ENCODE measurements at regions not wholly inside any gene's neighbourhood (a gene's known extent, or its start where the extent isn't known, plus 50 kb on each side); places are given as distances from the start of the nearest gene placed in this dataset.
"Not testable (repeated sequence)": the region's sequence is repeated elsewhere in the genome, so short reads cannot be mapped to it uniquely, and the experiment has no call there.

GRCh38 chr2:129467941-129468340, 511.5 kb upstream of the RAB6C start:
- DNase-seq, result no peak

DNA sequence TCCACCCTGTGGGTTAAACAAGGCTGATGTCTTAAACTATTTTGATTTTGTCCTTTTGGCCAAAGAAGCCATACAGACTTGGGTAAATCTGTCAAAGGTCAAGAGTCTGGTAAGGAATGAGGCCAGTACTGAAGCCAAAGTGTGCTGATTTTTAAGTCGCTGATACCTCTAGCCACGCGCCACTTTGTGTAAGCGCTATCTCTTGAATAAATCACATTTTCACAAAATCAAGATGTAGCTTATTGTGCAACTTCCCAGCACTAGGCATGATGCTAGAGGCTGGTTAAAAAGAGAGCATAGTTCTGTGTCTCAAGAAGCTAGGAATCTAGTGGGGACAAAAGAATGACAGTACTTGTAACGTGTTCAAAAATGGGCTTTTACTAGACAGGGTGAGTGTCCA, 510.6 kb upstream of the RAB6C start:
- DNase-seq, result no peak

GRCh38 chr2:129469389-129469788, 510.1 kb upstream of the RAB6C start:
- DNase-seq, result no peak

GRCh38 chr2:129469871-129470270, 509.6 kb upstream of the RAB6C start:
- no peak for DNase-seq

DNA sequence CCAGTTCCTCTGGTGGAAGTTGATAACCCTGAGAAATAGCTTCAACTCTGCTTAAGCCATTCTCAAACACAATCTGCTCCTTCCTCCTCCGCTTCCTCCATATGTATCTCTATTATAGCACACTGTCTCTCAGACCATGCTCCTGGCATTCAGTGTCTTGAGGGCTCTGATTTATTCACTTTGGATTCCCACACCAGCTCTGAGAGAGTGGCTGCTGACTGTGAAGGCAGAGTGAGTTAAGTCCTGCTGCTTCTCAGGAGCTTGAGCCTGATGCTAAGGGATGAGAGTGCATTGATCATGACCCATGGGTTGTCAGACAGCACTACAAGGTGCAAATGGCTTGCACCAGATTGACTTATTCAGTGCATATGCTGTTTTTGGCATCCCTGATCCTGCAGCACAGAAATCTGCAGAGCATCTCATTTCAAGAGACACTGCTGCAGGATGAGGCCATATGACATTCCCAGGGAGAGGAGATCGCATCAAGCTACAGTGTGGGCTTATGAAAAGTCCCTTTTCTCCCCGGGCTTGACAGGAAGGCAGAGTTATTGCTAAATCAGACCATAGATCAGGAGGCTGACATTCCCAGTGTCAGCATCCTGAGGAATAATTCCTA, 500.5 kb upstream of the RAB6C start:
- DNase-seq, result no peak

DNA sequence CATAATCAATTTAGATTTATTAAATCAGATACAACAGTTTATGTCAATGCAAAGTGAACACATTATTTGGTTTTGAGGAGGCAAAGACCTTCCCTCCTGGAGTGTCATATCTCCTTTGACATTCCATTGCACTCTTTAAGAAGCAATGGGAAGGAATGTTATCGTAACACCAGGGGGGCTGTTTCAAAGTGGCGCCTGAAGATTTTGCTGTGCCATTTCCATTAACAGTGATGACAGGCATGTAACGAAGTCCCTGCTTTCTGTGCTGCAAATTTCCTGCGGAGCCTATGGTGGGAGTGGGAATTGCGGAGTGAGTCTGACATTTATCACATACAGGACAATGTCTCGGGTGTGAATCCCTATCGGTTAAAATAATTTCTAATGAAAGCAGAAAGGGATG, 499.6 kb upstream of the RAB6C start:
- no peak for DNase-seq

DNA sequence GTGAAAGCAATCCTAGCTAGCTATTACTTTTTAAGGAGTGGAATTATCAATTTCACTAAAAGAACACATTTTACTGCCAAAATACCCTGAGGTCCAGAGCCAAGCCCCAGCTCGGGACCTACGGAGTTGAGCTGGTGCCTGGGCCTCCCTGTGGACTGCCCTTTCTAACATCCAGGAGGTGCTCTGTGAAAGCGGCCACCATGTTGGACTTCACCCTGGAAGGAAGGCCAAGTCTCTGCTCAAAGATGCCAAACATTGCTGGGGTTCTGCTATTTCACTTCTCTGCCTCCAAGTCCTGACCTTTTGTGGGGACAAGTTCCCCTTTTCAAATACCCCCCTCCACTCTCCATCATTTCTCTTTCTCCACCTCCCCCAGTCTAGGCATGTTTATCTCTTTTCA, 498.7 kb upstream of the RAB6C start:
- DNase-seq, result no peak

DNA sequence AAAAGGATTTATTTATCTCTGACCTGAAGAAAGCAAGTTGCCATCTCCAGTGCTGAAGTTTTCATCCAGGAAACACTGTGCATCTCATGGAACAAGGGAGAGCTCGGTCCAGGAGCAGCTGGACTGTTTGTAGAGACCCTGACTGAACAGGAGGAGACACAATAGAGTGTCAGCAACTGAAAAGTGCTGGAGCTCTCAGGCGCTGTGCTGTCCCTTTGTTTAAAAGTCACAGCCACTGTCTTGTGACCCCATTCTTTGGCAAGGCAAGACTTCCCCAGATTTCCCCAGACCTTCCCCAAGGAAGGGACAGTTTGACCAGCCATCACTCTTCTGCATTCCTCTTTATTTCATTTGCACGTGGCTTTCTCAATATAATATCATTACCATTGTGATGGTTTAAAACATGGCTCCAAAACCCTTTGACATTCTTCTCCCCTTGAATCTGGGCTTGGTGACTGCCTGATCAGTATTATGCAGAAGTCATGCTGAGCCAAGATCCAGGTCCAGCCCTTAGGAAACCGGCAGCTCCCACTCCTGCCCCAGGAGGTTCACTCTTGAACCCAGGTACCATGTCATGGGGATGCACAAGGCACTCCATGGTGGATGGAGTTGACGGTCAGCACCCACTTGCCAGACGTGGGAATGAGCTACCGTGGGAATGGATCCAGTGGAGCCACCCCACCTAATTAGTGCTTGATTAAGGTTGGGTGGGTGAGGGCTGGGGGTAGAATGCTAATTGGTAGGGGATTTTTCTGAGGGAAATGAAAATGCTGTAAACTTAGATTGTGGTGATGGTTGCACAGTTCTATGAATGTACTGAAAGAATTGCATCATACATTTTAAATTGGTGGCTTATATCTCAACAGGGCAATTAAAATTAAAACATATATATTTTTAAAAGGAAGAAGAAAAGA, 497.9 kb upstream of the RAB6C start:
- no peak for DNase-seq

DNA sequence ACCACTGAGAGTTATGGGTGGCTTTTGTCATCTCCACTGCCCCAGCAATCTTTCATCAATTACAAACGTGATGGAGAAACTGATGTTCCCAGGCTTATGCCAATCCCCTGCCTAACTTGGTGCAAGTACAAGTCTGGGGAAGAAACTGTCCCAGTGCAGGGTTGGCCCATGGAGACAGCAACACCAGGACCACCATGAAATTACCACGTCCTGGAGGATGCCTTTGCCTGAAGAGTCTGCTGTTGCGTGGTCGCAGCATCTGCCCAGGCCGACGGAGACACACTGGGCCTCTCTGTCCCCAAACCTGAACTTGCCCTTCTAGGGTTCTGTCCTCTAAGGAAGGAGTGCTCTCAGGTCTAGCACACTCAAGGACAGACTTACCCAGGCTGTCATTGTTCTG, 496.8 kb upstream of the RAB6C start:
- DNase-seq, result no peak

DNA sequence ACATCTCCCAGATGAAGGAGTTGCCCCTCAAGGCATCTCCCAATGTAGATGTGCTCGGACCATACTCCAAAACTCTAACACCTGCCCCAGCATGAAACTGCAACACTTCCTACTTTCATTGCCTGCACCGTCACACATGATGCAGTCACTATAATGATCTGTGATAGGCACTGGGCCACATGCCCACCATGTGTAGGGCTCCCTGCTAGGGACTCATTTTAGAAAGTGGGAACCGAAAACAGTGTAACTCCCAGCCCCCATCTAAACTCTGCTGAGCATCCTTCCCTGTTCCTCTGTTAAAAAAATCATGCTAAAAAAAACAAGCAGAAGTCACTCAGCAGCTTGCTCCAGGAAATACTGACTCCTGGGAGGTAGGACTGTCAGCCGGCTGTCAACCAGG, 496.1 kb upstream of the RAB6C start:
- DNase-seq, result no peak

DNA sequence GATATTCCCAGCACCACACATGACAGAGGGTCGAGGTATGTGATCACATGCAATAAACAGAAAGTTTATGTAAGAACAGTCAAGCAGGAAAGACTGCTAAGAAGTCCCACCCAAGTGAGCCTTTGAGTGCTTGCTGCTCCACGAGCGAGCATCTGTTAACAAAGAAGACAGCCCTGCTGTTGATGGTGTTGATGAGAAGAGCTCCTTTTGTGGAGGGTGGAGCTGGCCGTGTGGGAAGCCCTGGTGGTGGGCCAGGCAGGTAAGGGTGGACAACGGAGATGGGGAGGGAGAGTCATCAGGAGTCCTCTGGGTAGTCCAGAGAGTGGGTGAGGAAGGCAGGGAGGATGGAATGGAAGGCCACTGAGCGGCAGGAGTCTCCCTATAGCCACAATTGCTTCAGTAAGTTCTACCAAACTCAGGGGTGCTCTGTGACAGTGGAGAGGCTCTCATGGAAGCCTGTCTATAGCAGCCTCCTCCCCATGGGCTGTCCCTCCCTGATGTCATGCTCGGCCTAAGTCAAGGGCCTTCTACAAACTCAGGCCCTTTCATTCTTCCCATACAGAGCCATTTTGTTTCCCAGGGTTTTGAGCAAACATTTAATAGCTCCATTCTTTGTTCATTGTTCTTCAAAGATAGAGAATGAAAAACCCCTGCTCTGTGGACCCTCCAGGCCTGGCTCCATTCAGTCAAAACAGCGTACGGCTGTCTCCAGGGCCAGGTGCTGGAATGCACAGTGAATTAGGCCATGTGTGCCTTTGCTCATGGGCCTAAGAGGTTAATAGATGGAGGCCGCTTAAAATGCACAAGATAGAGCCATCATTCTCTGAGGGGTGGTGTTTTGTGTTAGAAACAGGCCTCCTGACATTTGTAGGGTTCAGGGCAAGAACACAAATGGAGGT, 494.2 kb upstream of the RAB6C start:
- DNase-seq, result no peak

- DNase-seq, result no peak
Observed at GRCh38 chr2:129488376-129488775, 491.1 kb upstream of the RAB6C start.

- no peak for DNase-seq
Observed at GRCh38 chr2:129490641-129491040, 488.8 kb upstream of the RAB6C start.

- DNase-seq, result no peak
Observed at GRCh38 chr2:129491308-129491707, 488.2 kb upstream of the RAB6C start.

- no peak for DNase-seq
Observed at GRCh38 chr2:129492548-129492947, 486.9 kb upstream of the RAB6C start.

DNA sequence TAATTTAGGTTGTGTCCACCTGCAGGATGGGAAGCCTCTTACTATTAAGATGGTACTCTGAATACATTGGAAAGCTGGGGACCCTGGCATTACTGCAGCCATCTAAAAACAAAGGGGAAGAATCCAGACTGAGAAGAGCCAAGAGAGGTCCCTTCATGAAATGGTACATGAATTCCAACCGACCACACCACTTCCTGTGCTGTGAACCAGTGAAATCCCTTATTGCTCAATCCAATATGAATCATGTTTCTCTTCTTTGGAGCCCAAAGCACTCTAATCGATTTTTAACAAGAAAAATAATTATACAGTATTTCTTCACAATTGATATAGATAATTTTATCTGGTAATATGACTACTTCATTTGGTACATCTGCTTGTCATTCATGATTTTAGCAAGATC, 479.7 kb upstream of the RAB6C start:
- DNase-seq, result no peak

- no peak for DNase-seq
Observed at GRCh38 chr2:129502781-129503180, 476.7 kb upstream of the RAB6C start.

- DNase-seq, result no peak
Observed at GRCh38 chr2:129504646-129505045, 474.8 kb upstream of the RAB6C start.

- no peak for DNase-seq
Observed at GRCh38 chr2:129518937-129519336, 460.5 kb upstream of the RAB6C start.

- DNase-seq, result not testable (repeated sequence)
Observed at GRCh38 chr2:129532158-129532557, 447.3 kb upstream of the RAB6C start.

DNA sequence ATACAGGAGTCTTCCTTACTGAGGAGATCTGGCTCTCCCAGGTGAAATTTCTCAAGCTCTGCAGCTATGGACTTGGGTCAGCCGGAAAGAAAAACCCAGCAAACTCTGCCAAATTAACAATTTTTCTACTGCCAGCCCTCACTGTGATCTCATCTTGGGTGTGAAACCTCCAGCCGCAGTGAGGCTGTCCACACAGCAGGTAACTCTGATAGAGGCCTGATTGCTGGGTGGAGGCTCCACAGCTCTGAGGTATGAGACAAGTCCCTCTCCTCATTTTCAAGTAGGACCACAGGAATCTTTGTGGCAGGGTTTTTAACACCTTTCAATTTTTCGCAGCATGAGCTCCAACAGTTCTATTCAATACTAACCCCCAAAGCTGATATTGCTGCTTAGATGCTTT, 430.6 kb upstream of the RAB6C start:
- DNase-seq, result no peak

- no peak for DNase-seq
Observed at GRCh38 chr2:129550536-129550935, 428.9 kb upstream of the RAB6C start.

DNA sequence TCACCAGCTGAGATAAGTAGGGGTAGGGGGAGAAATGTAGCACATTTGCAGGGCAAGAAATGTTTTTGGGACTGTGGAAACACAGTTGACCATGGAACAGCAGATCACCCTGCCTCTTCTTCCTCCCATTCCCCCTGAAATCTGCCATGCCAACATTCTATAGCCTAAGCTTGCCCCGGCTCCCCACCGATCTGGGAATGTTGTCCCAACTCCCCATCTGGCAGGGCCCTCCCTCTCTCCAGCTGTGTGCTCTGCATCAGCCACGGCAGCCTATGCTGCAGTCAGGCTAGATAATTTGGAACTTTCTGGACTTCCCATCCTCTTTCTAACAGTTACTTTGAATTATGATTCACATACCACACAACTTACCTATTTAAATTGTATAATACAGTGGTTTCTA, 425.1 kb upstream of the RAB6C start:
- no peak for DNase-seq

GRCh38 chr2:129559101-129559500, 420.4 kb upstream of the RAB6C start:
- DNase-seq, result no peak

All from DMS79 (cell line).